ENCODE measurements at regions not wholly inside any gene's neighbourhood (a gene's known extent, or its start where the extent isn't known, plus 50 kb on each side); places are given as distances from the start of the nearest gene placed in this dataset.

DNA sequence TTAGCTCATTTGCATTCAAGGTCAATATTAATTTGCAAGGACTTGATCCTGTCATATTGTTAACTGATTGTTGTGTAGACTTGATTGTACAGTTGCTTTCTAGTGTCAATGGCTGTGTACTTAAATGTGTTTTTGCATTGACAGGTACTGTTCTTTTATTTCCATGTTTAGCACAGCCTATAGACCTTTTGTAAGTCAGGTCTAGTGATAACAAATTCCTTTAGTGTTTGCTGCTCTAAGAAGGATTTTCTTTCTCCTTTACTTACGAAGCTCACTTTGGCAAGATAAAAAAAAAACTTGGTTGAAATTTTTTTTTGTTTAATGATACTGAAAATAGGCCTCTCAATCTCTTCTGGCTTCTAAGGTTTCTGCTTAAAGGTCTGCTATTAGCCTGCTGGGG lies 942.3 kb downstream of the QKI start:
- no peaks in the 10 kb centered on the region for H3K36me3 ChIP-seq (ENCODE audit: low read depth)
- no peaks in the 10 kb centered on the region for H3K4me1 ChIP-seq (ENCODE audit: insufficient read depth)
- no peak overlapping the region for H3K27ac ChIP-seq
- TF ChIP-seq EZH2phosphoT487 (IDR thresholded peaks at IDR 0.05; ENCODE audit: insufficient read depth, low read depth) = no peak
- TF ChIP-seq EZH2 (IDR thresholded peaks at IDR 0.05; ENCODE audit: insufficient read depth, poor library complexity, severe bottlenecking) = no peak
- no peak overlapping the region for H3K9ac ChIP-seq
- in situ Hi-C loops (cut with MboI) = no loop called here
- no peak overlapping the region for H3K4me3 ChIP-seq
- no peak overlapping the region for H3K4me2 ChIP-seq (ENCODE audit: unreplicated experiment)
- H3F3A ChIP-seq (ENCODE audit: insufficient read depth) = no peaks in the 10 kb centered on the region
- H3K9me2 ChIP-seq (ENCODE audit: insufficient read depth) = no peaks in the 10 kb centered on the region
- no peak overlapping the region for H2AFZ ChIP-seq
- no peaks in the 10 kb centered on the region for H3K27me3 ChIP-seq (replicated peaks; ENCODE audit: insufficient read depth)
- DNase-seq = no peak
- no peaks in the 10 kb centered on the region for H3K79me2 ChIP-seq (ENCODE audit: insufficient read depth)
- H3K9me3 ChIP-seq (ENCODE audit: low read depth) = no peaks in the 10 kb centered on the region
- no peaks in the 10 kb centered on the region for H4K20me1 ChIP-seq (ENCODE audit: insufficient read depth)
- WGBS, 2 experiments (ENCODE audit: low coverage in 1 of 2, low lambda C conversion rate in 2 of 2, missing lambda C conversion rate in 2 of 2) = 6 to 17% methylated on average over 1 of the region's 1 CpG

- Histone ChIP-seq H3K36me3 (ENCODE audit: low read depth) (no peaks in the 10 kb centered on the region), H3K4me1 (ENCODE audit: insufficient read depth) (no peaks in the 10 kb centered on the region), H3K79me2 (ENCODE audit: insufficient read depth) (no peaks in the 10 kb centered on the region), H3K27me3 (replicated peaks; ENCODE audit: insufficient read depth) (no peaks in the 10 kb centered on the region), H4K20me1 (ENCODE audit: insufficient read depth) (no peaks in the 10 kb centered on the region), H2AFZ (no peak overlapping the region), H3K9me2 (ENCODE audit: insufficient read depth) (no peaks in the 10 kb centered on the region), H3K4me3 (no peak overlapping the region), H3K9me3 (ENCODE audit: low read depth) (no peaks in the 10 kb centered on the region), H3K9ac (no peak overlapping the region), H3K27ac (no peak overlapping the region), H3K4me2 (ENCODE audit: unreplicated experiment) (no peak overlapping the region), H3F3A (ENCODE audit: insufficient read depth) (no peaks in the 10 kb centered on the region)
- WGBS, 2 experiments (ENCODE audit: low coverage in 1 of 2, low lambda C conversion rate in 2 of 2, missing lambda C conversion rate in 2 of 2) = 48 to 52% methylated on average over 2 of the region's 2 CpGs
- no peak for DNase-seq
- no peak for TF ChIP-seq EZH2phosphoT487 (IDR thresholded peaks at IDR 0.05; ENCODE audit: insufficient read depth, low read depth)
- TF ChIP-seq EZH2 (IDR thresholded peaks at IDR 0.05; ENCODE audit: insufficient read depth, poor library complexity, severe bottlenecking) = no peak
- in situ Hi-C loops (cut with MboI) = no loop called here
These were observed 932.9 kb downstream of the QKI start for GRCh38 chr6:164347455-164347854.

DNA sequence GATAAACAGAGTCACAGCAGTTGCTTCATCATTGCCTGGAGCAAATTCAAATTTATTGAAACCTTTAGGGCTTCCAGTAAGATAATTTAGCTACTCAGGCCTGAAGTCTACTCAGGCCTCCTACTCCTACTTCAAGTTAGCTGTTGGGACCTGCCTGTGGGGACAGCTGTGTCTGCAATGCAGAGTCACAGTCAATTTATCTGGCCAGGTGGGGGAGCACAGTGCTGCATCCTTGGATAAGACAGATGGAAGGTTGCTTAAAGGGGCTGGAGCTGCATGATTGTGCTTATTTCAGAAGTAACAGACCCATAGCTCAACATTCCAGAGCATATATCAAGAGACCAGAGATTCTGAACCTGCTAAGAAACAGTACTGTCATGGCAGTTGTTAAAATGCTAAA lies 932.1 kb downstream of the QKI start:
- no peak overlapping the region for H3K4me3 ChIP-seq

DNA sequence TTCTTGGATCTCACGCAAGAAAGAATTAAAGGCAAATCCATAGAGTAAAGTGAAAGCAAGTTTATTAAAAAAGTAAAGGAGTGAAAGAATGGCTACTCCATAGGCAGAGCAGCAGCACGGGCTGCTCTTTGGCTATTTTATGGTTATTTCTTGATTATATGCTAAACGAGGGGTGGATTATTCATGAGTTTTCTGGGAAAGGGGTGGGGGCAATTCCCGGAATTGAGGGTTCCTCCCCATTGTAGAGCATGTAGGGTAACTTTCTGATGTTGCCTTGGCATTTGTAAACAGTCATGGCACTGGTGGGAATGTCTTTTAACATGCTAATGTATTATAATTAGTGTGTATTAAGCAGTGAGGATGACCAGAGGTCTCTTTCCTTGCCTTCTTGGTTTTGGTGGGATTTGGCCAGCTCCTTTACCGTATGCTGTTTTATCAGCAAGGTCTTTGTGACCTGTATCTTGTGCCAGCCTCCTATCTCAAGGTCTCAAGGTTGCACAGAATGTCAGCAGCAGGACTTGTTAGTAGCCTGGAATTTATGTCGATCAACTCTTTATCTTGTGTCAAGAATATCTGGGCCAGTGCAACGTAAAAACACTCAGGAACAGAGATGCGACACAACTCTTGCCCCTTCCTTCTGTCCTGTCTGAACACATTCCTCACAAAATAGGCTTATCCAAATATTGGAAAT lies 931.4 kb downstream of the QKI start:
- in situ Hi-C loops (cut with MboI) = no loop called here
- 43 to 44% methylated on average over 8 of the region's 8 CpGs for WGBS, 2 experiments (ENCODE audit: low coverage in 1 of 2, low lambda C conversion rate in 2 of 2, missing lambda C conversion rate in 2 of 2)
- H3K36me3 ChIP-seq (ENCODE audit: low read depth) = no peaks in the 10 kb centered on the region
- no peak for TF ChIP-seq EZH2phosphoT487 (IDR thresholded peaks at IDR 0.05; ENCODE audit: insufficient read depth, low read depth)
- no peak for TF ChIP-seq EZH2 (IDR thresholded peaks at IDR 0.05; ENCODE audit: insufficient read depth, poor library complexity, severe bottlenecking)
- H4K20me1 ChIP-seq (ENCODE audit: insufficient read depth) = no peaks in the 10 kb centered on the region
- no peak overlapping the region for H2AFZ ChIP-seq
- no peaks in the 10 kb centered on the region for H3K9me3 ChIP-seq (ENCODE audit: low read depth)
- H3K9ac ChIP-seq = no peak overlapping the region
- H3F3A ChIP-seq (ENCODE audit: insufficient read depth) = no peaks in the 10 kb centered on the region
- no peak overlapping the region for H3K4me2 ChIP-seq (ENCODE audit: unreplicated experiment)
- H3K4me3 ChIP-seq = no peak overlapping the region
- H3K27me3 ChIP-seq (replicated peaks; ENCODE audit: insufficient read depth) = no peaks in the 10 kb centered on the region
- H3K27ac ChIP-seq = no peak overlapping the region
- no peaks in the 10 kb centered on the region for H3K4me1 ChIP-seq (ENCODE audit: insufficient read depth)
- no peak for DNase-seq
- H3K9me2 ChIP-seq (ENCODE audit: insufficient read depth) = no peaks in the 10 kb centered on the region
- H3K79me2 ChIP-seq (ENCODE audit: insufficient read depth) = no peaks in the 10 kb centered on the region

More for the DNA sequence above, 932.1 kb downstream of the QKI start:
- H3K9me2 ChIP-seq (ENCODE audit: insufficient read depth) = no peaks in the 10 kb centered on the region
- H4K20me1 ChIP-seq (ENCODE audit: insufficient read depth) = no peaks in the 10 kb centered on the region
- H3K27me3 ChIP-seq (replicated peaks; ENCODE audit: insufficient read depth) = no peaks in the 10 kb centered on the region
- H3K79me2 ChIP-seq (ENCODE audit: insufficient read depth) = no peaks in the 10 kb centered on the region
- H3K36me3 ChIP-seq (ENCODE audit: low read depth) = no peaks in the 10 kb centered on the region
- no peak for TF ChIP-seq EZH2phosphoT487 (IDR thresholded peaks at IDR 0.05; ENCODE audit: insufficient read depth, low read depth)
- no peak for TF ChIP-seq EZH2 (IDR thresholded peaks at IDR 0.05; ENCODE audit: insufficient read depth, poor library complexity, severe bottlenecking)
- in situ Hi-C loops (cut with MboI) = no loop called here
- H3F3A ChIP-seq (ENCODE audit: insufficient read depth) = no peaks in the 10 kb centered on the region
- no peak overlapping the region for H3K27ac ChIP-seq
- no peak for DNase-seq
- no peak overlapping the region for H3K9ac ChIP-seq
- no peak overlapping the region for H2AFZ ChIP-seq
- no peaks in the 10 kb centered on the region for H3K4me1 ChIP-seq (ENCODE audit: insufficient read depth)
- no peak overlapping the region for H3K4me2 ChIP-seq (ENCODE audit: unreplicated experiment)
- H3K9me3 ChIP-seq (ENCODE audit: low read depth) = no peaks in the 10 kb centered on the region

DNA sequence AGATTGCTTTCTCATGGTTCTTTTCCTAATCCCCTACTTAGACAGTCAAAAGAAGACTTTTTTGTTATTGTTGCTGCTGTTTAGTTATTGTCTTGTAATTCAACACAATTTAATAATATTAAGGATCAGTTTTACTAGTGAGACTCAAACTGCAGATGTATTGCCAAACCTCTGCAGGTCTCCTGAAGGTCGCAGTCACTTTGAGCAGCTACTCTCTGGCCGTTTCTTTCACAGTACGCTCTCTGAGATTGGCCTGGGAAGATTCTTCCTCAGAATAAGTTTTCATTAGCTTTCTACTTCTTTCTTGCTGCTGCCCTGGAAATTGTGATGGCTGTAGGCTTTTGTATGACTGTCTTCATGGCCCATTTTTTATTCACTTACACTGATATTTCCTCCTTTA lies 930.8 kb downstream of the QKI start:
- WGBS, 2 experiments (ENCODE audit: low coverage in 1 of 2, low lambda C conversion rate in 2 of 2, missing lambda C conversion rate in 2 of 2) = 47 to 55% methylated on average over 3 of the region's 3 CpGs
- Histone ChIP-seq H3K9me2 (ENCODE audit: insufficient read depth) (no peaks in the 10 kb centered on the region), H3K9ac (no peak overlapping the region), H3K9me3 (ENCODE audit: low read depth) (no peaks in the 10 kb centered on the region), H3K79me2 (ENCODE audit: insufficient read depth) (no peaks in the 10 kb centered on the region), H3K4me1 (ENCODE audit: insufficient read depth) (no peaks in the 10 kb centered on the region), H3K27ac (no peak overlapping the region), H4K20me1 (ENCODE audit: insufficient read depth) (no peaks in the 10 kb centered on the region), H3K4me2 (ENCODE audit: unreplicated experiment) (no peak overlapping the region), H2AFZ (no peak overlapping the region), H3K4me3 (no peak overlapping the region), H3K27me3 (replicated peaks; ENCODE audit: insufficient read depth) (no peaks in the 10 kb centered on the region), H3F3A (ENCODE audit: insufficient read depth) (no peaks in the 10 kb centered on the region), H3K36me3 (ENCODE audit: low read depth) (no peaks in the 10 kb centered on the region)
- in situ Hi-C loops (cut with MboI) = no loop called here
- TF ChIP-seq EZH2 (IDR thresholded peaks at IDR 0.05; ENCODE audit: insufficient read depth, poor library complexity, severe bottlenecking) = no peak
- TF ChIP-seq EZH2phosphoT487 (IDR thresholded peaks at IDR 0.05; ENCODE audit: insufficient read depth, low read depth) = no peak
- no peak for DNase-seq
